AG09309 (cell line): ENCODE measurements at regions not wholly inside any gene's neighbourhood (a gene's known extent, or its start where the extent isn't known, plus 50 kb on each side); places are given as distances from the start of the nearest gene placed in this dataset.

Experiments
- DNase-seq: peaks from one replicate; pipeline ENCODE4 v3.0.0-alpha.2; 2010; ENCODE audit warnings: low read depth
- H3K4me3 ChIP-seq: 2 replicates; pipeline ENCODE4 v1.5.1; 2011; ENCODE audit warnings: mild to moderate bottlenecking, low read depth, low read length, moderate library complexity; ENCODE audit not compliant: control insufficient read depth
- CTCF ChIP-seq: IDR thresholded peaks from 2 replicates; pipeline ENCODE4 v1.5.1; 2011; ENCODE audit warnings: mild to moderate bottlenecking, low read depth, low read length, inconsistent platforms; ENCODE audit not compliant: insufficient read depth, control insufficient read depth; ENCODE audit errors: missing control alignments

DNA sequence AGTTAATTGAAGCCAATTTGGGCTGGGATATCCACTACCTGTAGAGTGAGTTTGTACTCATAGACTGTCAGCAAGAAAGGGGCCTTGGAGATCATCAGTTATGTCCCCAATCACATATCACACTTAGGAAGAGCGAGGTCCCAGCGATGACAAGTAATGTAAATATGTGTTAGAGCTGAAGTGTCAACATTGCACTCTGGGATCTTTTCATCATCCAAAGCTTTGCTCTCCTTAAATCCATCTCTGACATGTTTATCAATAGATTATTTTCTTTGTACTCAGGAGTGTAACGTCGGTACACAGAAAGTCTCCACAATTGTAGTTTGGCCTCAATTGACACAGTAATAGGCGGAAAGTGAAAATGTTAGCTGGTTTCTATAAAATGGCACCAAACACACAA is 113.7 kb upstream of the TPRG1 start:
- DNase-seq, result no peak
- TF ChIP-seq CTCF, result no peak
- no peak overlapping the region for H3K4me3 ChIP-seq

DNA sequence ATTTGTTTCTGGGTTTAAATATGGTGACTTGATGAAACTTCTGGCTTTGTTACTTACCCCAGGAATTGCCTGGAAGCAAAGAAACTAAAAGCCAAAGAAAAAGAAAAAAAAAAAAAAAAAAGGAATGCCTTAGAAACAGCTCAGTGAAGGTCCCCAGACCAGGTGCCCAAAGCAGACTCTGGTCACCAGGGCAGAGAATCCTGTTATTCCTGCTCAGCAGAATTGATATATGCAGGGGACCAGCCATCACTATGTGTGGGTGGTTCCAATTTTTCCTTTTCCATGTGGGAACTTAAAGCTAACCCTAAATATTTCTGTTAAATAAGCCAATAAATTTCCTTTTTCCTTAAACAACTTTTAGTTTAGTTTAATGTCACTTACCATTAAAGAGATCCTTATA is 100.8 kb upstream of the TPRG1 start:
- no peak for DNase-seq
- H3K4me3 ChIP-seq, result no peak overlapping the region
- no peak for TF ChIP-seq CTCF

DNA sequence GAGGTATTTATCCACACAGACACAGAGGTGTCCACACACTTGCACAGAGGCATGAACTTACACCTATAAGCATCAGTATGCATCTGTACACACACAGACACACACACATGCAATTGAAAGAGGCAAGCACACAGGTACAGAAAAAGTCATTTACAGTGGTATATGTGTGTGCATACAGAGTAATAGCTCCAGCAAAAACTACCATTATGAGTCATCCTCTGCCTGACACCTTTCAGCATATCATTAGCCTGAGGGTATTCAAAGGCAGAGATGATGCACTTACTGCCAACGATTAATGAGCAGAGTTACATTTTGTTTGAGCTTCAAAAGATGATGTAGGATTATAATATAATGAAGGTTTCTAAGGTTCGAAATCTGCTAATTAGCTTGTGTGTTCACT is 100.3 kb upstream of the TPRG1 start:
- no peak for DNase-seq
- TF ChIP-seq CTCF, result no peak
- H3K4me3 ChIP-seq, result no peak overlapping the region

DNA sequence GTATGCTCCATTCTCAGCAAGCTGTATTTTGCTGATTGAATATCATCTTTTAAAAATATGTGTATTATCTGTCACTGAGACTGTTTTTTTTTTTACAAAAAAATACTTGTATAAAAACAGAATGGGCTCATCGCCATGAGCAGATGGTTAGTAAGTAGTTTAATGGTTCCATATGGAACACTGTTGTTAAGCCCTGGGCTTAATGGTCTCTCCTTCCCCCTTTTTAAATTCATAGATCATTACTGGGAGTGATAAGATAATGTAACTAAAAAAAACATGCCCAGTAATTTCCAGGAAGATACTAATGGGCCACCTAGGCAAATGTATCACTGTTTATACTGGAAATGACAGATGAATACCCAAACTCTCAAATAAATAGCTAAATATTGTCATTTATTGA is 95.3 kb upstream of the TPRG1 start:
- no peak for DNase-seq
- no peak overlapping the region for H3K4me3 ChIP-seq
- TF ChIP-seq CTCF, result no peak

DNA sequence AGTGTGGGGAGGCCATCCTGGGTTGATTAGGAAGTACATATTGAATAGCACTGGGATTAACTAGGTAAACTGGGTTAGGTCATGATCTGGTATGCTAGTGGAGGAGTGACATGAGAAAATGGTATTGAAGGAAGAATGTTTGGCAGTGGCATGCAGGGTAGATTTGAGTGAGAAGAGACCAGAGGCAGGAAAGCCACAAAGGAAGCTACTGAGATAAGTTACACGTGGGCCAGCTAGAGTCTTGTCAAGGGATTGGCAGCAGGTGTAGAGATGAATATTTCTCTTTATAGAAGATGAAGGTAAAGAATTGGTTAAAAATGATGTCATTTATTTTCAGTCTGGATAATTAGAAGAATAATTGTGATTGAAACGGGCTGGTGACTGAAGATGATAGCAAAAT is 91.0 kb upstream of the TPRG1 start:
- no peak for TF ChIP-seq CTCF
- DNase-seq, result no peak
- H3K4me3 ChIP-seq, result no peak overlapping the region

GRCh38 chr3:189082666-189083427 is 88.9 kb upstream of the TPRG1 start:
- H3K4me3 ChIP-seq, result no peak overlapping the region
- no peak for TF ChIP-seq CTCF

GRCh38 chr3:189084620-189085019 is 87.2 kb upstream of the TPRG1 start:
- no peak for DNase-seq
- TF ChIP-seq CTCF, result no peak
- no peak overlapping the region for H3K4me3 ChIP-seq

More at GRCh38 chr3:189082666-189083427, 88.9 kb upstream of the TPRG1 start:
- no peak for DNase-seq
